Endodermal cell (in vitro differentiated cells): ENCODE measurements at regions not wholly inside any gene's neighbourhood (a gene's known extent, or its start where the extent isn't known, plus 50 kb on each side); places are given as distances from the start of the nearest gene placed in this dataset.

Experiments used
- DNase-seq: peaks from one replicate; pipeline ENCODE4 v3.0.0-alpha.2; 2017
- H3K27ac ChIP-seq: 2 replicates; pipeline ENCODE4 v1.5.1; 2013; ENCODE audit warnings: mild to moderate bottlenecking, low read depth, low read length, moderate library complexity
- H3K27me3 ChIP-seq: 2 replicates; pipeline ENCODE4 v1.6.1; 2013; ENCODE audit warnings: mild to moderate bottlenecking, low read length, moderate library complexity; ENCODE audit not compliant: insufficient read depth, control insufficient read depth, poor library complexity, severe bottlenecking
- H3K36me3 ChIP-seq: 2 replicates; pipeline ENCODE4 v1.7.0; 2013; ENCODE audit warnings: mild to moderate bottlenecking, low read length, moderate library complexity; ENCODE audit not compliant: control insufficient read depth, insufficient read depth
- H3K4me1 ChIP-seq: one replicate; pipeline ENCODE4 v1.7.0; 2013; ENCODE audit warnings: low read length; ENCODE audit not compliant: control insufficient read depth, insufficient read depth
- H3K4me3 ChIP-seq: 2 replicates; pipeline ENCODE4 v1.5.1; 2013; ENCODE audit warnings: mild to moderate bottlenecking, low read length, moderate library complexity
- H3K9ac ChIP-seq: 2 replicates; pipeline ENCODE4 v1.6.1; 2013; ENCODE audit warnings: mild to moderate bottlenecking, low read length, moderate library complexity; ENCODE audit not compliant: poor library complexity, severe bottlenecking; ENCODE audit errors: extremely low read depth
- H3K9me3 ChIP-seq: 2 replicates; pipeline ENCODE4 v1.6.1; 2013; ENCODE audit warnings: mild to moderate bottlenecking, low read length, moderate library complexity; ENCODE audit not compliant: control insufficient read depth
- H3K27ac Mint-ChIP-seq: 2 replicates; pipeline ENCODE4 v1.8.0; 2020; ENCODE audit warnings: mixed read lengths
- H3K27me3 Mint-ChIP-seq: 2 replicates; pipeline ENCODE4 v1.8.0; 2021; ENCODE audit warnings: mild to moderate bottlenecking, mixed read lengths; ENCODE audit not compliant: insufficient read depth
- H3K36me3 Mint-ChIP-seq: 2 replicates; pipeline ENCODE4 v1.8.0; 2020; ENCODE audit warnings: low read depth, mixed read lengths
- H3K4me1 Mint-ChIP-seq: 2 replicates; pipeline ENCODE4 v1.8.0; 2020; ENCODE audit warnings: mixed read lengths
- H3K4me3 Mint-ChIP-seq: 2 replicates; pipeline ENCODE4 v1.8.0; 2020; ENCODE audit warnings: mild to moderate bottlenecking, moderate library complexity, mixed read lengths
- H3K9me3 Mint-ChIP-seq: 2 replicates; pipeline ENCODE4 v1.8.0; 2020; ENCODE audit warnings: mild to moderate bottlenecking, mixed read lengths
- CTCF ChIP-seq: fragments of 200-600 bp; sonication (generic); conservative IDR thresholded peaks from 2 replicates; pipeline ENCODE4 v1.5.0; 2021; ENCODE audit warnings: antibody characterized with exemption, mild to moderate bottlenecking
- WGBS, 2 experiments: methylation state at CpG; one replicate each; pipeline versions ENCODE4 v1.1.5 to v1.1.7; 2013; ENCODE audit warnings: missing lambda C conversion rate in 2 of 2, mixed read lengths in 1 of 2; ENCODE audit not compliant: insufficient coverage in 1 of 2, insufficient read length in 1 of 2; 5-methylcytosine and 5-hydroxymethylcytosine counted together

GRCh38 chr5:86981898-86982297, 285.8 kb upstream of the RASA1 start:
- H3K27me3 ChIP-seq = no peaks in the 10 kb centered on the region
- H3K9ac ChIP-seq = no peak overlapping the region
- H3K4me3 ChIP-seq = no peak overlapping the region
- H3K27me3 Mint-ChIP-seq = no peaks in the 10 kb centered on the region
- no peak for TF ChIP-seq CTCF
- DNase-seq = no peak
- H3K27ac Mint-ChIP-seq = no peak overlapping the region
- no peaks in the 10 kb centered on the region for H3K9me3 Mint-ChIP-seq
- no peaks in the 10 kb centered on the region for H3K4me1 ChIP-seq
- H3K36me3 ChIP-seq = no peaks in the 10 kb centered on the region
- no peaks in the 10 kb centered on the region for H3K36me3 Mint-ChIP-seq
- H3K9me3 ChIP-seq = no peaks in the 10 kb centered on the region
- peaks cover 2% of the 10 kb centered on the region for H3K4me1 Mint-ChIP-seq
- no peak overlapping the region for H3K27ac ChIP-seq
- H3K4me3 Mint-ChIP-seq = no peak overlapping the region

- Histone ChIP-seq H3K4me3 (no peak overlapping the region), H3K9me3 (no peaks in the 10 kb centered on the region), H3K27me3 (no peaks in the 10 kb centered on the region), H3K36me3 (no peaks in the 10 kb centered on the region), H3K27ac (no peak overlapping the region), H3K9ac (no peak overlapping the region), H3K4me1 (no peaks in the 10 kb centered on the region)
- no peak for TF ChIP-seq CTCF
- Mint-ChIP-seq H3K4me1 (peaks cover 2% of the 10 kb centered on the region), H3K9me3 (no peaks in the 10 kb centered on the region), H3K36me3 (no peaks in the 10 kb centered on the region), H3K4me3 (no peak overlapping the region), H3K27ac (no peak overlapping the region), H3K27me3 (no peaks in the 10 kb centered on the region)
- DNase-seq = no peak
- WGBS, 2 experiments = 92% methylated on average over 1 of the region's 1 CpG; no CpG with 5 or more reads in 1 of the 2 experiments
These were observed 284.5 kb upstream of the RASA1 start for GRCh38 chr5:86983208-86983607.

- Histone ChIP-seq H3K9ac (no peak overlapping the region), H3K9me3 (no peaks in the 10 kb centered on the region), H3K27me3 (no peaks in the 10 kb centered on the region), H3K27ac (no peak overlapping the region), H3K36me3 (no peaks in the 10 kb centered on the region), H3K4me3 (no peak overlapping the region), H3K4me1 (no peaks in the 10 kb centered on the region)
- Mint-ChIP-seq H3K4me3 (no peak overlapping the region), H3K9me3 (no peaks in the 10 kb centered on the region), H3K4me1 (no peaks in the 10 kb centered on the region), H3K36me3 (no peaks in the 10 kb centered on the region), H3K27me3 (no peaks in the 10 kb centered on the region), H3K27ac (no peak overlapping the region)
- DNase-seq = no peak
- no peak for TF ChIP-seq CTCF
- WGBS, 2 experiments = 94 to 97% methylated on average over 3 of the region's 3 CpGs
These were observed 280.8 kb upstream of the RASA1 start for GRCh38 chr5:86986837-86987236.
